ENCODE measurements at regions not wholly inside any gene's neighbourhood (a gene's known extent, or its start where the extent isn't known, plus 50 kb on each side); places are given as distances from the start of the nearest gene placed in this dataset.

- CTCF ChIA-PET, result interaction anchor here (0.8 to 8.0 kb wide), 16 partner anchors 7 to 1394 kb away, joined by 3 to 93 read pairs (median 4); no protein-coding TSS in a partner anchor
- POLR2A ChIA-PET, result interaction anchor here (0.7 kb wide), 1 partner anchor 21 kb away, joined by 3 read pairs; no protein-coding TSS in a partner anchor
- no peaks in the 10 kb centered on the region for H3K9me2 ChIP-seq
These were observed 69.4 kb downstream of the CHRNA1 start for GRCh38 chr2:174694920-174695319.

More at GRCh38 chr2:174694920-174695319, 69.4 kb downstream of the CHRNA1 start:
- no peak overlapping the region for H3K9ac ChIP-seq
- no peaks in the 10 kb centered on the region for H4K20me1 ChIP-seq (ENCODE audit: insufficient read depth)
- no peak overlapping the region for H3K4me3 ChIP-seq (ENCODE audit: low read depth in 2 of 2, low read length in 1 of 2)
- TF ChIP-seq, protein P1, sequence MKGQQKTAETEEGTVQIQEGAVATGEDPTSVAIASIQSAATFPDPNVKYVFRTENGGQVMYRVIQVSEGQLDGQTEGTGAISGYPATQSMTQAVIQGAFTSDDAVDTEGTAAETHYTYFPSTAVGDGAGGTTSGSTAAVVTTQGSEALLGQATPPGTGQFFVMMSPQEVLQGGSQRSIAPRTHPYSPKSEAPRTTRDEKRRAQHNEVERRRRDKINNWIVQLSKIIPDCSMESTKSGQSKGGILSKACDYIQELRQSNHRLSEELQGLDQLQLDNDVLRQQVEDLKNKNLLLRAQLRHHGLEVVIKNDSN (IDR thresholded peaks at IDR 0.05; ENCODE audit: borderline replicate concordance, low read depth), result no peak
- TF ChIP-seq EP300 (IDR thresholded peaks at IDR 0.05; ENCODE audit: borderline replicate concordance in 1 of 2, low read depth in 1 of 2, low read length in 1 of 2), result no peak
- no peak for TF ChIP-seq MXI1 (IDR thresholded peaks at IDR 0.05; ENCODE audit: low read depth, low read length)
- no peak for TF ChIP-seq RCOR1 (IDR thresholded peaks at IDR 0.05; ENCODE audit: low read length)
- TF ChIP-seq, protein P2, sequence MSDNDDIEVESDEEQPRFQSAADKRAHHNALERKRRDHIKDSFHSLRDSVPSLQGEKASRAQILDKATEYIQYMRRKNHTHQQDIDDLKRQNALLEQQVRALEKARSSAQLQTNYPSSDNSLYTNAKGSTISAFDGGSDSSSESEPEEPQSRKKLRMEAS (IDR thresholded peaks at IDR 0.05; ENCODE audit: low read depth), result no peak
- TF ChIP-seq USF2 (IDR thresholded peaks at IDR 0.05; ENCODE audit: borderline replicate concordance, low read depth, low read length), result no peak
- TF ChIP-seq YY1 (IDR thresholded peaks at IDR 0.05; ENCODE audit: low read depth), result no peak
- TF ChIP-seq RFX5 (IDR thresholded peaks at IDR 0.05; ENCODE audit: low read length), result no peak
- no peak for TF ChIP-seq FOXJ3 (CRISPR knock-in tag; IDR thresholded peaks at IDR 0.05)
- TF ChIP-seq, protein P3, sequence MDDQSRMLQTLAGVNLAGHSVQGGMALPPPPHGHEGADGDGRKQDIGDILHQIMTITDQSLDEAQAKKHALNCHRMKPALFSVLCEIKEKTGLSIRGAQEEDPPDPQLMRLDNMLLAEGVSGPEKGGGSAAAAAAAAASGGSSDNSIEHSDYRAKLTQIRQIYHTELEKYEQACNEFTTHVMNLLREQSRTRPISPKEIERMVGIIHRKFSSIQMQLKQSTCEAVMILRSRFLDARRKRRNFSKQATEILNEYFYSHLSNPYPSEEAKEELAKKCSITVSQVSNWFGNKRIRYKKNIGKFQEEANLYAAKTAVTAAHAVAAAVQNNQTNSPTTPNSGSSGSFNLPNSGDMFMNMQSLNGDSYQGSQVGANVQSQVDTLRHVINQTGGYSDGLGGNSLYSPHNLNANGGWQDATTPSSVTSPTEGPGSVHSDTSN (IDR thresholded peaks at IDR 0.05), result no peak
- TF ChIP-seq, protein P4, sequence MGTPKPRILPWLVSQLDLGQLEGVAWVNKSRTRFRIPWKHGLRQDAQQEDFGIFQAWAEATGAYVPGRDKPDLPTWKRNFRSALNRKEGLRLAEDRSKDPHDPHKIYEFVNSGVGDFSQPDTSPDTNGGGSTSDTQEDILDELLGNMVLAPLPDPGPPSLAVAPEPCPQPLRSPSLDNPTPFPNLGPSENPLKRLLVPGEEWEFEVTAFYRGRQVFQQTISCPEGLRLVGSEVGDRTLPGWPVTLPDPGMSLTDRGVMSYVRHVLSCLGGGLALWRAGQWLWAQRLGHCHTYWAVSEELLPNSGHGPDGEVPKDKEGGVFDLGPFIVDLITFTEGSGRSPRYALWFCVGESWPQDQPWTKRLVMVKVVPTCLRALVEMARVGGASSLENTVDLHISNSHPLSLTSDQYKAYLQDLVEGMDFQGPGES (IDR thresholded peaks at IDR 0.05; ENCODE audit: low read depth, low read length), result no peak
- TF ChIP-seq SIN3A (IDR thresholded peaks at IDR 0.05; ENCODE audit: borderline replicate concordance, low read depth, low read length), result no peak
- no peak for TF ChIP-seq TAF1 (IDR thresholded peaks at IDR 0.05; ENCODE audit: borderline replicate concordance, low read depth, low read length)
- no peak for TF ChIP-seq GATA2 (CRISPR knock-in tag; IDR thresholded peaks at IDR 0.05)
- no peak for TF ChIP-seq TCF12 (IDR thresholded peaks at IDR 0.05)
- TF ChIP-seq RAD21 (IDR thresholded peaks at IDR 0.05; ENCODE audit: low read length), result no peak
- TF ChIP-seq POLR2AphosphoS5 (IDR thresholded peaks at IDR 0.05; ENCODE audit: low read depth, low read length), result no peak
- no peaks in the 10 kb centered on the region for H3K79me2 ChIP-seq (ENCODE audit: insufficient read depth)
- no peaks in the 10 kb centered on the region for H3F3A ChIP-seq (replicated peaks; ENCODE audit: insufficient read depth)
- no peak overlapping the region for H3K4me2 ChIP-seq
- H3K4me1 ChIP-seq (ENCODE audit: control insufficient read depth in 1 of 2, insufficient read depth in 2 of 2, low read depth in 1 of 2, low read length in 1 of 2), result peaks cover 0 to 5% of the 10 kb centered on the region in 2 experiments; a peak in 1 of 4 replicates
- 56% methylated on average over 2 of the region's 2 CpGs for WGBS (ENCODE audit: low lambda C conversion rate)
- H3K9me3 ChIP-seq, result no peaks in the 10 kb centered on the region
- no peak overlapping the region for H2AFZ ChIP-seq (ENCODE audit: low read depth)
- DNase-seq, result no peak
- no peaks in the 10 kb centered on the region for H3K36me3 ChIP-seq (replicated peaks in 1 of 2; ENCODE audit: control insufficient read depth in 1 of 2, insufficient read depth in 2 of 2, low read length in 1 of 2)
- no peak overlapping the region for H3K27ac ChIP-seq (ENCODE audit: low read depth in 2 of 2, low read length in 1 of 2)
- H3K27me3 ChIP-seq (ENCODE audit: insufficient read depth), result no peaks in the 10 kb centered on the region

Data from SK-N-SH (cell line).